ENCODE measurements at regions not wholly inside any gene's neighbourhood (a gene's known extent, or its start where the extent isn't known, plus 50 kb on each side); places are given as distances from the start of the nearest gene placed in this dataset.

- TF ChIP-seq, protein P1, sequence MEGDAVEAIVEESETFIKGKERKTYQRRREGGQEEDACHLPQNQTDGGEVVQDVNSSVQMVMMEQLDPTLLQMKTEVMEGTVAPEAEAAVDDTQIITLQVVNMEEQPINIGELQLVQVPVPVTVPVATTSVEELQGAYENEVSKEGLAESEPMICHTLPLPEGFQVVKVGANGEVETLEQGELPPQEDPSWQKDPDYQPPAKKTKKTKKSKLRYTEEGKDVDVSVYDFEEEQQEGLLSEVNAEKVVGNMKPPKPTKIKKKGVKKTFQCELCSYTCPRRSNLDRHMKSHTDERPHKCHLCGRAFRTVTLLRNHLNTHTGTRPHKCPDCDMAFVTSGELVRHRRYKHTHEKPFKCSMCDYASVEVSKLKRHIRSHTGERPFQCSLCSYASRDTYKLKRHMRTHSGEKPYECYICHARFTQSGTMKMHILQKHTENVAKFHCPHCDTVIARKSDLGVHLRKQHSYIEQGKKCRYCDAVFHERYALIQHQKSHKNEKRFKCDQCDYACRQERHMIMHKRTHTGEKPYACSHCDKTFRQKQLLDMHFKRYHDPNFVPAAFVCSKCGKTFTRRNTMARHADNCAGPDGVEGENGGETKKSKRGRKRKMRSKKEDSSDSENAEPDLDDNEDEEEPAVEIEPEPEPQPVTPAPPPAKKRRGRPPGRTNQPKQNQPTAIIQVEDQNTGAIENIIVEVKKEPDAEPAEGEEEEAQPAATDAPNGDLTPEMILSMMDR (IDR thresholded peaks at IDR 0.05; ENCODE audit: low read depth, low read length), result no peak
- H3K4me3 ChIP-seq (replicated peaks in 1 of 2; ENCODE audit: low read depth in 2 of 2, low read length in 2 of 2), result no peak overlapping the region
- no peak for DNase-seq (ENCODE audit: low read depth in 2 of 2)
Measured at GRCh38 chr4:151472297-151472696, 63.3 kb downstream of the FHIP1A start.

- no peak for DNase-seq (ENCODE audit: low read depth in 2 of 2)
- TF ChIP-seq, protein P1 (IDR thresholded peaks at IDR 0.05; ENCODE audit: low read depth, low read length), result no peak
- no peak overlapping the region for H3K4me3 ChIP-seq (replicated peaks in 1 of 2; ENCODE audit: low read depth in 2 of 2, low read length in 2 of 2)
Measured at GRCh38 chr4:151472711-151473110, 63.7 kb downstream of the FHIP1A start.

GRCh38 chr4:151473521-151474097 lies 64.6 kb downstream of the FHIP1A start:
- TF ChIP-seq, protein P1 (IDR thresholded peaks at IDR 0.05; ENCODE audit: low read depth, low read length), result no peak
- no peak for DNase-seq (ENCODE audit: low read depth in 2 of 2)
- no peak overlapping the region for H3K4me3 ChIP-seq (replicated peaks in 1 of 2; ENCODE audit: low read depth in 2 of 2, low read length in 2 of 2)

- TF ChIP-seq, protein P1 (IDR thresholded peaks at IDR 0.05; ENCODE audit: low read depth, low read length), result no peak
- DNase-seq (ENCODE audit: low read depth in 2 of 2), result no peak
- H3K4me3 ChIP-seq (replicated peaks in 1 of 2; ENCODE audit: low read depth in 2 of 2, low read length in 2 of 2), result no peak overlapping the region
Measured at GRCh38 chr4:151475035-151475714, 66.2 kb downstream of the FHIP1A start.

GRCh38 chr4:151481813-151482212 lies 72.8 kb downstream of the FHIP1A start:
- DNase-seq (ENCODE audit: low read depth in 2 of 2), result no peak
- H3K4me3 ChIP-seq (replicated peaks in 1 of 2; ENCODE audit: low read depth in 2 of 2, low read length in 2 of 2), result no peak overlapping the region
- TF ChIP-seq, protein P1 (IDR thresholded peaks at IDR 0.05; ENCODE audit: low read depth, low read length), result no peak

GRCh38 chr4:151484396-151485102 lies 75.6 kb downstream of the FHIP1A start:
- DNase-seq (ENCODE audit: low read depth in 2 of 2), result peak; percentile 66 to 82
- H3K4me3 ChIP-seq (replicated peaks in 1 of 2; ENCODE audit: low read depth in 2 of 2, low read length in 2 of 2), result no peak overlapping the region
- TF ChIP-seq, protein P1 (IDR thresholded peaks at IDR 0.05; ENCODE audit: low read depth, low read length), result no peak
